Iris pigment epithelial cell (primary cell): ENCODE measurements at regions not wholly inside any gene's neighbourhood (a gene's known extent, or its start where the extent isn't known, plus 50 kb on each side); places are given as distances from the start of the nearest gene placed in this dataset.
"Not testable (repeated sequence)": the region's sequence is repeated elsewhere in the genome, so short reads cannot be mapped to it uniquely, and the experiment has no call there.

ENCODE experiments used
- DNase-seq: peaks from one replicate; pipeline ENCODE4 v3.0.0-alpha.2; 2011; ENCODE audit warnings: low read depth

GRCh38 chr16:80915079-80915450 is 91.6 kb downstream of the CMC2 start:
- DNase-seq: no peak

GRCh38 chr16:80914379-80915078 is 92.2 kb downstream of the CMC2 start:
- no peak for DNase-seq

GRCh38 chr16:80913397-80913796 is 93.3 kb downstream of the CMC2 start:
- no peak for DNase-seq

GRCh38 chr16:80912651-80913050 is 94.0 kb downstream of the CMC2 start:
- no peak for DNase-seq

- DNase-seq: no peak
These were observed 96.3 kb downstream of the CMC2 start for GRCh38 chr16:80910434-80910833.

GRCh38 chr16:80909720-80910119 is 97.0 kb downstream of the CMC2 start:
- no peak for DNase-seq

- DNase-seq: not testable (repeated sequence)
These were observed 100.5 kb downstream of the CMC2 start for GRCh38 chr16:80906169-80906568.

- no peak for DNase-seq
These were observed 99.2 kb upstream of the CDYL2 start for GRCh38 chr16:80903616-80904015.

GRCh38 chr16:80902306-80903110 is 98.1 kb upstream of the CDYL2 start:
- DNase-seq: no peak

GRCh38 chr16:80900593-80900954 is 96.2 kb upstream of the CDYL2 start:
- no peak for DNase-seq

- DNase-seq: peak; percentile 79
These were observed 95.6 kb upstream of the CDYL2 start for GRCh38 chr16:80899809-80900592.

GRCh38 chr16:80896776-80897175 is 92.4 kb upstream of the CDYL2 start:
- no peak for DNase-seq

GRCh38 chr16:80894091-80894490 is 89.7 kb upstream of the CDYL2 start:
- peak; percentile 61 for DNase-seq

GRCh38 chr16:80893686-80894085 is 89.3 kb upstream of the CDYL2 start:
- DNase-seq: no peak

GRCh38 chr16:80892395-80892794 is 88.0 kb upstream of the CDYL2 start:
- DNase-seq: not testable (repeated sequence)

- no peak for DNase-seq
These were observed 85.5 kb upstream of the CDYL2 start for GRCh38 chr16:80889779-80890359.

- DNase-seq: no peak
These were observed 82.7 kb upstream of the CDYL2 start for GRCh38 chr16:80887062-80887461.

GRCh38 chr16:80883816-80884215 is 79.4 kb upstream of the CDYL2 start:
- DNase-seq: no peak

GRCh38 chr16:80883159-80883642 is 78.8 kb upstream of the CDYL2 start:
- DNase-seq: no peak

- peak; percentile 3 for DNase-seq
These were observed 71.2 kb upstream of the CDYL2 start for GRCh38 chr16:80875616-80876015.

- no peak for DNase-seq
These were observed 70.5 kb upstream of the CDYL2 start for GRCh38 chr16:80874925-80875324.

- DNase-seq: no peak
These were observed 57.8 kb upstream of the CDYL2 start for GRCh38 chr16:80862160-80862705.
